NCI-H69 (cell line): ENCODE measurements at regions not wholly inside any gene's neighbourhood (a gene's known extent, or its start where the extent isn't known, plus 50 kb on each side); places are given as distances from the start of the nearest gene placed in this dataset.
A peak's percentile ranks its signal among the peaks of the same experiment; 100 is the strongest.

Experiments used
- DNase-seq: peaks from one replicate; lab custom pipeline; 2025; lab: John Stamatoyannopoulos, UW

DNA sequence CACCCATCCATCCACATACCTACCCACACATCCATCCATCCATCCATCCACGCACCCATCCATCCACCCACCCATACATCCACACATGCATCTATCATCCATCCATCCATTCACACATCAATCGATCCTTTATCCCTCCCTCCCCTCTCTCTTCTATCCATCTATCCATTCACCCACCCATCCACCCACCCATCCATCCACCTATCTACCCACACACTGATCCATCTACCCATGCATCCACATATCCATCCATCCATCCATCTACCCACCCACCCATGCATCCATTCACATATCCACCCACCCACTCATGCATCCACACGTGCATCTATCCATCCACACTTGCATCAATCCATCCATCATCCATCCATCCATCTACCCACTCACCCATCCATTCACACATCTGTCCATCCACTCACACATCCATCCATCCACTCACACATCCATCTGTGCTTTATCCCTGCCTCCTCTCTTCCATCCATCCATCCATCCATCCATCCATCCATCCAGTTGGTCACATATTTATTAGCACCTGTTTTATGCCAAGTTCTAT lies 366.1 kb downstream of the CTTN start:
- no peak for DNase-seq

DNA sequence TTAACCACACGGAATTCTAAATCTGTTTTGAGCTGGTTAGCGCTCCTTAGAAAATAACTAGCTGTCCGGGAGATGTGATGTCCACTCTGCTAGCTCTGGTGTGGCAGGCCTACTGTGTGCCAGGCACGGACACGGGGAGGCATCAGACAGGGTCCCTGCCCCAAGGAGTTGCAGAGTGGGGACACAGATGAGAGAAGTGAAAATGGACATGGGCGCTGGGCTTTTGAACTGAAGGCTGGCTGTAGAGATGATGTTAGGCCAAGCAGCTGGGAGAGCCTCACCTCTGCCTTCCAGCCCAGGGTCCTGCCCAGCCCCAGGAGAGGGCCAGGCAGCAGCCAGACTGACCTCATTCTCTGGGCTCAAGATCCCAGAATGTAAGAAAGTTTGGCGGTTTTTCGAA lies 368.6 kb downstream of the CTTN start:
- DNase-seq, result no peak

DNA sequence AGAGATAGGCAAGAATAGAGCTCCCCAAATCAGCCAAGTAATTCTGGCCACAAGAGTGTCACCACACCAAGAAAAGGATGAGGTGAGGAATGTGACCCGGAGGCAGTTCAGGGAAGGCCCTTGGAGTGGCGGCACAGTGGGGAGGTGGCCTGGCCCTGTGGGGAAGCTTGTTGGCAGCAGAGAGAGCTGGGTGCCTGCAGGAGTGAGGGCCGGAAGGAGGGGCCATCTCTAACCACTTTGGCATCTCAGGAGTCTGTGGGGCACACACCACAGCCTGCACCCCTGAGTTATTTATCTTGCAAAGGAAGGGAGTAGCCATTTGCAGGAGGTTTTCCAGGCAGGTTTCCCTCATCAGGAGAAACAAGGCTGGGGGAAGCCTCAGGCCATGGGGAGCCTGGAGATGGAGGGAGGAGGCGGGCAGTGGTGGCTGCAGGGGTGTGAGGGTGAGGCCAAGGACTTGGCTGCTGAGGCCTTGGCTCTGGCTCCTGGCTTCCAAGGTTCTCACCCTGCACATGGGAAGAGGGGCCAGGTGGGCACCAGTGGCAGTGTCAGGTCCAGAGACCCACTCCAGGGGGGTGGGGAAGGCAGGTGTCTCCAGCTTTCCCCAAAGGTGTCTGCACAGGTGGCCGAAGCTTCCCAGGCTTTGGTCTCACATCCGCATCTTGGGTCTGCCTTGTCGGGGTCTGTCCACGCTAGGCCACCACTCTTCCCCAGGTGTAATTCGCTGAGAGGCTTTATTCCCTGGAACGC lies 370.2 kb downstream of the CTTN start:
- no peak for DNase-seq

DNA sequence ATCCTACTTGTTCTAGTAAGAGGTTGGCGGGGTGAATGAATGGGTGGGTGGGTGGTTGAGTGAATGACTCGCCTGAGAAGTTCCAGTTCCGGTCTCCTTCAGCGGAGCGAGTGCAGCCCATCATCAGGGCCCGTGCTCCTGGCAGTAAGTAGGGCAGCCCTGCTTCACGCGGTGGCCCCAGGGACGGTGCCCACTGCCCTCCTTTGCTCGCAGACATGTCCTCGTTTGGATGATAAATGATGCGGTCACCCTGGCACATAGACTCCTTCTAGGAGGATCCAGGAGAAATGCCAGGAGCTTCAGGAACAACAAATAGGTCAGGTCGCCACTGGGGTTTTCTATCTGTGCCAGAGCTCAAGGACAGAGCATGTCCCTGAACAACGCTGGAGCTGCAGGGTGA lies 370.8 kb downstream of the CTTN start:
- no peak for DNase-seq

DNA sequence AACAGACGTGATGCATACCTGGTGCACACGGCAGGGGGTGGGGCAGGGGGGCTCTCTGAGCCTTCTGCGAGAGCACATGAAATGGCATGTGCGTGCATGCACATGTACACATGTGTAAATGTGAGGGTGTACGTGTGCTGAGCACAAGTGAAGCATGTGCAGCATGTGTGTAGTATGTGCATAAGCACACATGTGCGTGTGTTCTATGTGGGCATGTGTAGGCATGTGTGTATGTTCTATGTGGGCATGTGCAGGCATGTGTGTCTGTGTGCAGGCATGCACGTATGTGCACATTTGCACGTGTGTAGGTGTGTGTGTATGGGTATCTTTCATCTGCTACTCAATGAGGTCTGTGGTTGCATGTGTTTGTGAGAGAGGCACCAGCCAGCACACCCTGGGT lies 371.2 kb downstream of the CTTN start:
- DNase-seq, result no peak

DNA sequence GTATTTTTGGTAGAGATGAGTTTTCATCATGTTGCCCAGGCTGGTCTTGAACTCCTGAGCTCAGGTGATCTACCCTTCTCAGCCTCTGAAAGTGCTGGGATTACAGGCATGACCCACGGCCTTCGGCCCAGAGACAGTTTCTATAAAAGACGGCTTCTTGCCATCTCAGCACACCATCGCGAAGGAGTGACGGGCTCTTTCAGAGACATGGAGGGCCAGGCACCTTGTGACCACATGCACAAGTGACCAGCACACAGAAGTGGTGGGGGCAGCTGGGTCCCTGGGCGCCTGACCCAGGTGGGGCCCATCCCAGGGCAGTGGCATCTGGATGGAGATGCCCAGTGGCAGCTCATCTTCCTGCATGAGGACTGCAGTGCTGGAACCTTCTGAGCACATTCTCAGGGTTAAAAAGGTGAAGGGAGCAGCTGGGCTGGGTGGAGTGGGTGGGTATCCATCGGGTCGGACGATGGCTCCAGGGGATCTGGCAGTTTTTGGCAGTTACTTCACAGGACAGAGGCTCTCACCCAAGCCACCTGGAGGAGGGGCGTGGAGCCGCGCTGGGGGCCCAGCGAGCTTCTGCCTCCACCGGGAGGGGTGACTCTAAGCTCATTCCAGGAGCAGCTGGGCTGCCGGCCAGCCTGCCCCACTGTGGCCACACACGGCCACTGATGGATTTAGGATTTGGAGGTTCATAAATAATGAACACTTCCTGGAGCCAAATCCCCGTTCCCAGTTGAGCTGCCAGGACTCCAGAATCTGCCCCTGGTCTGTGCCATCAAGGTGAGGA lies 373.0 kb downstream of the CTTN start:
- DNase-seq, result no peak

DNA sequence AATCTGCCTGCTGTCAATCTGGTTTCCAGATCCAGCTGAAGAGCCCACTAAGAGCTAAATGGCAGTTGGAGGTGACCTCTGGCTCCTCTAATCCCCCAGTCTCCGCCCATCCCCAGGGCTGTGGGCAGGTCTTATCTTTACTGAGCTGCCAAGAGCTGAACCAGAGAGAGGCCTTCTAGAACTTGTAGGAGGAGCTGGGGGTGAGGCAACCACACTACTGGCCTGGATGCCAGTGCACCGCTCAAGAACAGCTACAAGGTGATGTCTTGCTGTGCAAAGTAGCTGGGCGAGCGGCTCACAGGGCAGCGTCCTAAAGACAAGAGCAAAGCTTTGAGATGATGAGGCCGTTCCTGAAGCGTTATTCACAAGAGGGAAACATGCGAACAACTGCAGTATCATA lies 374.6 kb downstream of the CTTN start:
- no peak for DNase-seq

DNA sequence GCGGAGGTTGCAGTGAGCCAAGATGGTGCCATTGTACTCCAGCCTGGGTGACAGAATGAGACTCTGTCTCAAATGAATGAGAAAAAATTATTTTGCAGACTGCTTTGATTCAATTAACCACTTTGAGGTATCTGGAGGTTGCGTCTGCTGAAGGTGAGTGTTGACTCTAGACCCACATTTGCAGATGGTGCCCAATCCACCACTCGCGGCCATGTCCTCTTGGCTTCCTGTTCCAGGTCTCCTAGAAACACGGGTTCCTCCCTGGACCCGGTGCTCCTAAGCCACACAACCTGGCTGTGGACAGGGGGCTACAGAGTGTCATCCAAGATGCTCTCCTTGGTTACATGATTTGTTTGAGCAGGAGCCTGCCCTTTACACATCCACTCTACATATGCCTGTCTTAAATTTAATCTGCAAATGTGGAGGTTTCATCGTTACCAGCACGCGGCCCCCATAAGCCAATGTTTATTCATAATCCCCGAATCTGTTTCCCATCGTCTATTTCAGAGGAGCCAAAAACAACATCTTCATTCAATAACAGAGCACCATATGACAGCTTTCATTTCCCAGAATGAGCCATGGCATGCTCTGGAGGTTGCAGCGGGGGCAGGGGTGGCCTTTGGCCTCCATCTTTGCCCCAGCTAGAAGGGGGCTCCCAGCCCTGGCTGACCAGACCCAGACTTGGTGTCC lies 377.2 kb downstream of the CTTN start:
- DNase-seq, result no peak

DNA sequence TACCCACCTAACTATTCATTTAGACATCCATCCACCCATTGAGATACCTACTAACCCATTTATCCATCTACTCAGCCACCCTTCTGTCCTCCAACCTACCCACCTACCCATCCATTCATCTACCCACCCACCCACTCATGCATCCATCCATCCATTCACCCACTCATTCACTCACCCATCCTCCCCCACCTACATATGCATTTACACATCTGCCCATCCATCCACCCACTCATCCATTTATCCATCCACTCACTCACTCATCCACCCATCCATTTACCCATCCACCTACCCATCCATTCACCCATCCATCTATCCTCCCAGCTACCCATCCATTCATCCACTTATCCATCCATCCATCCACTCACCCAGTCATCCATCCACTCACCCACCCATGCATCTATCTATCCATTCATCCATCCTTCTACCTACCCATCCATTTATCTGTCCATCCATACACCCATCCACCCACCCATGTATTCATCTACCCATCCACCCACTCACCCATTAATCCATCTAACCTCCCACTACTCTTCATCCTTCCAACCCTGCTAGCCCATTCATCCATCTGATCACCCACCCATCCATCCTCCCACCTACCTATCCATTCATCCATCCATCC lies 378.7 kb downstream of the CTTN start:
- no peak for DNase-seq

DNA sequence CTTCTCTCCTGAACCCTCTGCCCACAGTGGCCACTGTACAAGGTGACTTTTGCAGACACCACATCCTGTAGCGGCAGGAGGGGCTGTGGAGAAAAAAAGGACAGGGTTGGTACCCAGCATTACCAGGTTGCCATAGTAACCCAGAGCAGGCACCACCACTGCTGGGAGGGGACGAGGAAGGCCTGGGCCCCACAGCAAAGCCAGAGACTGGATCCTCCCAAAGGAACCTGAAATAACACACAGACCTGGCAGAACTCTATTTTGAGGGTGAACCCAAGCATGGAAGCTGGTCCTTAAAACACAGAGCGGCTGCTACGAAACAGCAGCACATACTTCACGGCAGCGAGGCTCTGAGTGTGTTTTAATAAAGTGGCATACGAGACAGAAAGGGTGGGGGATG lies 380.6 kb downstream of the CTTN start:
- DNase-seq, result no peak

DNA sequence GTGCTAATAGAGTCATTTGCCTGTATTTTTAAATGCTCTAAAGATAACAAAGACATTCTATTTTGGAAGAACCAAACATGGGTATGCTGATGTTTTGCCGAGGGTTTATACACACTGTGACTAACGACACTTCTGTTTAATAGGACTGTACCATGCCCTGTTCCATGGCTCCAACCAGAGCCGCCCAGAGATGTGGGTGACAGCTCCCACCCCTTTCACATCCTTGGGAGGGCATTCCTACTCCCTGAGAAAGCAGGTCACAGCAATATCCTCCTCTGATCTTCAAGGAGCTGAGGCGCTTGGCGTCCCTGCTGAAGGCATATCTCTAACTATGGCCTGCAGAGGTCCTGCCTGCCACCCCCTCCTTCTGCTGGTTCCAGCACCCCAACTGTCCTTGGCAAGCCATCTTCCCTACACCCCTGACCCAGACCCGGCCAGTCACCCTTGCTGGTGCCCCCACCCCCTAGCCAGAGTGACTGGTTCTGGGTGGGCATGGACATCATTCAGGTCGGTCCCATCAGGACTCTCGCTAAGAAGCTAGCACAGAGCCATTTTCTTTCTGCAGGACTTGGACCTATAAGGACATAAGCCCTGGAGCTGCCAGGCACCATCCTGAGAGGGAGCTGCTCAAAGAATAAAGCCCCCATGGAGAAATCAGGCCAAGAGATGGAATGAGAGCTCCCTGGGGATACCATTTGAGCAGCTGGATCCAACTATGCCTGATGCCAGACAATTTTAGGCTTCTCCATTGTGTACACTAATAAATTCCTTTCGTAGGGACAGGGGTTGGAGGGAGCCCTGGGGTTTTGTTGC lies 381.3 kb downstream of the CTTN start:
- peak; percentile 13 for DNase-seq

DNA sequence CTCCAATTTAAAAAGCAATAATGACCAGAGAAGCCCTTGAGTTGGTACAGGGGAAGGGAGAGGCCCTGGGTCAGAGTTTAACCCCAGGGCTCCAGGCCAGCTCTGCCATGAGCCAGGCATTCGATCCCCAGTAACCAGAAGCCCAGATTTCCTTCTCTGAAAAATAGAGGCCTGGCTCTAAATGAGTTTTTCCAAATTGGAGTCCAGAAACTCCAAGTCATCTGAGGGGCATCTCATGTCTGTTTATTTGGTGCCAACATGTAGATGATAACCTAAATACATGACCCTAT lies 381.9 kb downstream of the CTTN start:
- DNase-seq, result no peak

DNA sequence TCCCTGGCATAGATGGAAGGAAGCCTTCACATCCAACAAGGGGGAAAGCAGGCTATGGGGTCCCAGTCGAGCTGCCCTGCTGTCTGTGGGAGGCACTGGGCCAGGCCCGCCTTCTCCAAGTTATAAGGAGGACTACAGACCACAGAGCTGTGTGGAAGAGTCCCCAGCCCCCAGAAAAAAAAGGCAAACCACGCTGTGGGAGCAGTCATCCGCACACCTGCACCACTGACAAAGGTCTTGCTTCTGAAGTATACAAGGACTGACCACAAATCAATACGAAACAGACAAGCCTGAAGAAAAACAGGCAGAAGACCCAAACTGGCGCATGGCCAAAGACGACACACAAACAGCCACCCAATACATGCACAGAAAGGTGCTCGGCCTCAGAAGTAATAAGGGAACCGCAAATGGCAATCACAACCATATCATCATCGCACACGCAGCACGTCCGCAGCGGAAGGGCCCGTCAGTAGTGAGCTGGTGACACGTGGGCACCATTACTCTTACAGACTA lies 384.1 kb downstream of the CTTN start:
- no peak for DNase-seq

DNA sequence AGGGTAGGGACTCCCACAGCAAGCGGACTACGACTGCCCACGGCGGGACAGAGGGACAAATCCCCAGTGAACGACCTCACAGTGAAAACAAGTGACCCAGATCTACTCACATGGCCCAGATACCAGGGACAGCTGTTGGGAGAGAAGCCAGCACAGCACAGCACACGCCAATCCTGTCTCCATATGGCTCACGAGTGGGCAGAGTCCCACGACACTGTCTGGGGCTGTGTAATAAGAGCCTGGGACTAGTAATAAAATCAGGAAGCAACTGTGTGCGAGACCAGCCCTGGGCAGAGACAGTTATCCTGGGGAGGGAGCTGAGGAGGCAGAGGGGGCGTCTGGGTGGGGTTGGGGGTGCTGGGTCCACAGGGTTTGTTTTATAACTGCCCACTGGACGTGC lies 385.0 kb downstream of the CTTN start:
- peak; percentile 8 for DNase-seq

DNA sequence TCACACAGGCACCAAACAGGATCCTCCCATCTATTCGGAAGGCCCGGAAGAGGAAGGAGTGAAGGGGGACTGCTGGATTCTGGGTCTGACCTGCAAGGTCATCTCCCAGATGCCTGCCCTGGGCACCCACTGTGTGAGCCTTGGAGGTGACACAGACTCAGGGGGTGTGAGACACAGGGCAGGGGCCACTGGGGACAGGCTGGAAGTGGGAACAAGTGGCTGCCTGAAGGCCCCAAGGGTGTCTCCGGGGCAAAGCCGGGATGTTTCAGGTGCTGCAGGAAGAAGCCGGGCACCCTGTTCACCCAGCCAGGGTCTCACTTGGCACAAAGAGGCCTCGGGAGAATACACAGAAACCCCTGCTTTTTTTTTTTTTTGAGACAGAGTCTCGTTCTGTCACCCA lies 385.5 kb downstream of the CTTN start:
- DNase-seq, result no peak

DNA sequence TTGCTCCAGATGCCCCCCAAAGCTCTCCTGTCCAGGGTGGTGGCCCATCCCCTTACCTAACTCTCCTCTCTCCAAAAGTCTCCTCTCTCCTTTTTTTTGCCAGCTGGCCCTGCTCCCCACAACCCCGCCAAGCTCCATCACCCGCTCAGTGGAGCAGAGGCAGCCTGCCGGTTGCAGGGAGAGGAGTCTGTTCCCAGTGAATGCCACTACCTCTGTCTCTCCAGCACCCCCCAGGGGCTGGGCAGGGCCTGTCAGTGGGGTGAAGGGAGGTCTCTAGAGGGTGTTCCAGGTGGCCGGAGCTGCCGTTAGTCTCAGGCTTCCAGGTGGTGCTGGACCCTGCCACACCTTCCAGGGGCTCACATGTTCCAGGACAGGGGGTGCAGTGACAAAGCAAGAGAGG lies 387.0 kb downstream of the CTTN start:
- DNase-seq, result no peak

DNA sequence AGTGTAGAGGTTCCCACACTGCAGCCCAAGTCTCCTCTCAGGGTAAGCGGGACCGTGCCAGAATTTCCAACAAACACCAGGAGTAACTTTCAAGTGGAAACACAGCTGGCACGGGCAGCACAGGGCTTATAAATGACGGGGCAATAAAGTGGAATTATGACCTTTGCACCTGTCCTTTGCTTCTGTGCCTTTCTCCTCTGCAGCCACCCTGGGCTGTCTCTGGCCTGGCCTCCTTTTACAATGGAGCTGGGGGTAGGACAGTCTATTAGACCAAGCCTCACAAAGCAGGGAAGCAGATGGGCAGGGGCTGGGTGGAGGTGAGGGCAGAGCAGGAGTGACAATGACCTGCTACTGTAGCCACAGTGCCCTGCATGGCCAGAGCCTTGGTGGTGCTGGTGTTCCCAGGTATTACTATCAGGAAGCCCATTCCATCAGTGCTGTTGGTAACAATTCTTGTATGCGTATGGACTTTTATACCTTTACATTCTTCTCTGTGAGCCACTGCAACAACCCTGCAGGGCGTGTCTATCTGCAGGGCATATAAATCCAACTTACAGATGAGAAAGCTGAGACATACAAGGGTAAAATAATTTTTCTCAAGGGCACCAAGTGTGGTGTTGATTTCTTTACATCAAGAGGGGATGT lies 387.8 kb downstream of the CTTN start:
- DNase-seq, result no peak

DNA sequence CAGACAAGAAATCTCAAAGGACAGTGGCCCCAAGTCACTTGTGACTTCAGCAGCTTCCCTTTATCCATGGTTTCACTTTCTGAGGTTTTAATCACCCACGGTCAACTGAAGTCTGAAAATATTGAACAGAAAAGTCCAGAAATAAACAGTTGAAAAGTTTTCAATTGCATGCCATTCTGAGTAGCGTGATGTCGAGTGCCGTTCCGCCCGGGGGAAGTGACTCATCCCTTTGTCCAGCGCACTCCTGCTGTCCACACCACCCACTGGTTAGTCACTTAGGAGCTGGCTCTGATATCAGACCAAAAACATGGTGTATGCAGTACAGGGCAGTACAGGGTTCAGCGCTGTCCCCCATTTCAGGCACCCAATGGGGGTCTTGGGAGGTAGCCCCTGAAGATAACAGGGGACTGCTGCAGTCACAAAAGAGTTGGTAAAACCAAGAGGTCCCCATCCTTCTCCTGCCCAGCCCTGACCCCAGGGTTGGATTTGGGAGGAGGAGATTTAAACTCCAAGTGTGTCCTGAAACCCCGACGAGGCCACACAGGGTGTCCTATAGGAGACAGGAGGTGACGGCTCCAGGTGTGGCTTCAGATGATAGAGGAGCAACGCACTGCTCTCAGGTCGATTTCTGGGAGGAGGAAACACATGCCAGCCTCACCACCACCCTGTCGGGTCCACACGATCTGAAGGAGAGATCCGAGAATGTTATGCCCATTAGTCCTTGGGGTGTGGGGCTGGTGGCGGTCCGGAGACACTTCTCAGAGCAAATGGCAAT lies 390.1 kb downstream of the CTTN start:
- no peak for DNase-seq

DNA sequence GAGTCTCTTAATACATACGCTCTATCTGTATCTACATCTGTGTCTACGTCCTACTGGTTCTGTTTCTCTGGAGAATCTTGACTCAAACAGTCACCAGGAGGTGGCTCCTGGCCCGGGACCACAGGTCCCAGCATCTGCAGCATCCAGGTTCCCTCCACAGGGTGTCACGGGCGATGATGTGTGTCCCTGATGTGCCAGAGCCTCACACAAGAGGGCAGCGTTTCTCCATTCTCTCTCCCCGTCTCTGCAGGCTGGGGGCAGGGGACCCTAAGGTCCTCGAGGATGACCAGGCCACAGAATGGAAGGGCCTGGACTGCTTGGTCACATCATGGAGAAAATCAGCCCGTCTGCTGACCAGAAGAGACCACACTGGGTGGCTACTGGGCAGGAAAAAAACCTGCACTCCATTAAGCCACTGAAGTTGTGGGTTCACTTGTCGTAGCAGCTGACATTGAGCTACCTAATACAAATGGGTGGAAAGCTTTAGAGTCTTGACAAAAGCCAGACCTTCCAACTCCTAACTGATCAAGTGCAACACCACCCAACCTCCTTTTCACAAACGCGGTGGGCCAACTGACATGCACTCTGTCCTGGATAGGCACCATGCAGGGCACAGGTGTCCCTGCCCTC lies 392.5 kb downstream of the CTTN start:
- DNase-seq, result peak; percentile 33
